K562 (cell line): ENCODE measurements at regions not wholly inside any gene's neighbourhood (a gene's known extent, or its start where the extent isn't known, plus 50 kb on each side); places are given as distances from the start of the nearest gene placed in this dataset.

Source experiments
- HSF4 ChIP-seq: fragments of 250-450 bp; sonication (Bioruptor Pico); IDR thresholded peaks from 2 replicates; pipeline ENCODE4 v2.1.2; 2022; ENCODE audit warnings: mild to moderate bottlenecking, moderate library complexity, borderline replicate concordance
- MIER1 ChIP-seq: fragments of 450-650 bp; IDR thresholded peaks from 2 replicates; pipeline ENCODE4 v1.6.1; 2016; ENCODE audit warnings: antibody characterized with exemption, mild to moderate bottlenecking, low read depth
- POLR2H ChIP-seq: IDR thresholded peaks from 2 replicates; pipeline ENCODE4 v1.6.1; 2016; ENCODE audit warnings: missing genetic modification characterization, low read depth, mild to moderate bottlenecking, control low read depth, missing compliant biosample characterization, moderate library complexity
- SMAD1 ChIP-seq: fragments of 150-350 bp; IDR thresholded peaks from 2 replicates; pipeline ENCODE4 v1.6.1; 2014; ENCODE audit warnings: low read length, low read depth; ENCODE audit not compliant: partially characterized antibody
- ZFP36 ChIP-seq: fragments of 150-350 bp; IDR thresholded peaks from 2 replicates; pipeline ENCODE4 v1.6.1; 2018; ENCODE audit warnings: low read length, low read depth; ENCODE audit not compliant: partially characterized antibody
- ZNF165 ChIP-seq: fragments of 250-450 bp; sonication (Bioruptor Pico); IDR thresholded peaks from 2 replicates; pipeline ENCODE4 v1.4.0; 2020; ENCODE audit warnings: borderline replicate concordance
- ZNF239 ChIP-seq: fragments of 250-450 bp; sonication (Bioruptor Pico); IDR thresholded peaks from 2 replicates; pipeline ENCODE4 v1.4.0; 2020; ENCODE audit warnings: mild to moderate bottlenecking
- ZNF436 ChIP-seq: fragments of 250-450, 450-650 bp; sonication (Bioruptor Pico); formaldehyde crosslinking; IDR thresholded peaks from 2 replicates; pipeline ENCODE4 v1.7.0; 2020; ENCODE audit warnings: mild to moderate bottlenecking
- TF ChIP-seq, protein P1 (sequence below), 2 experiments: fragments of 450-650 bp; IDR thresholded peaks; 2 replicates each; pipeline ENCODE4 v1.6.1; 2016; ENCODE audit warnings: mild to moderate bottlenecking in 2 of 2, borderline replicate concordance in 1 of 2, low read depth in 1 of 2, moderate library complexity in 1 of 2
- TF ChIP-seq, protein P2 (sequence below), 3 experiments: fragments of 200-800 bp in 1 of 3; fragments of 250-450 bp in 1 of 3; fragments of 450-650 bp in 1 of 3; sonication (Bioruptor Pico) in 1 of 3; sonication (Bioruptor generic) in 1 of 3; formaldehyde crosslinking in 1 of 3; IDR thresholded peaks; 2 replicates each; pipeline versions ENCODE4 v1.6.1 to v1.8.0; 2016 to 2022; ENCODE audit warnings: mild to moderate bottlenecking in 2 of 3, missing genetic modification characterization in 2 of 3, missing compliant biosample characterization in 1 of 3, moderate library complexity in 1 of 3

DNA sequence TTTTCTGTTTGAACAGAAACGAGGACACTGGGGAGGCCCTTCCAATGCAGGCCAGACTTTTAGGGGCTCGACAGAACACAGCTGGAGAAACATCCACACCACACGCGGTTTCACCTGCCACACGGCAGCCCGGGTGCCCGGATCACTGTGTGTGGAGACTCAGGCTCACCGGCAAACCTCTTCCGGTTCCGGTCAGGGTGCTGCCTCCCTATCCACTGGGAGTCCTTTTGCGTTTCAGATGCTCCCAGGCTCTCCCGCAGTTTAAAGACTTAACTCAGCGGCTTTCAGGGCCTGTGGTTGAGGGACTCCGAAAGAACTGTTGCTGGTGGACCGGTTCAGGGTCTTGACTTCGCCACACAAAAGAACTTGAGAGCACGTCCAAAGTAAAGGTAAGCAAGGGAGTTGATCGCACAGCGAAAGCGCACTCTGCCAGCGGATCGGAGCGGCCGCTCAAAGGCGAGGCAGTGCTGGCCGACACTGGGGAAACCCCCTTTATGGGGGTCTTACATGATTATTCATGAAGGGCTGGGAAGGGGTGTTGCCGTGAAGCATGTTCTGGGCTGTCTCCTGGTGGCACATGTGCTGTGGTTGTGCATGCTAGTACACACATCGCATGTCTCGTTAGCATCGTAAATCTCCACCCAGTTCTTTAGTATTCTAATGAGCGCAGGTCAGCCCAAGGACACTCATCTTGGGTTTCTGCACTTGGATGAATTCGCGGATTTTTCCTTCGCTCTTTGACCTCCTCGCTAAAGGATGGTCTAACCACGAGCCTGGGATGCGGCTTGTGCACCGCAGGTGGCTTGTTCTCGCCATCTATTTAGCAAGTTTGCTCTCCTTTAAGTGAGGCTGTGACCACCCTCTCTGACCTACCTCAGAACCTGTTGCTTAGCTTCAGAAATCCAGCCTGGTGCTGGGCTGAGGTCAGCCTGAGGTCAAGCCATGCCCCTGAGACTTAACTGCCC, 180.3 kb downstream of the CDH26 start (continued):
- TF ChIP-seq, protein P1, sequence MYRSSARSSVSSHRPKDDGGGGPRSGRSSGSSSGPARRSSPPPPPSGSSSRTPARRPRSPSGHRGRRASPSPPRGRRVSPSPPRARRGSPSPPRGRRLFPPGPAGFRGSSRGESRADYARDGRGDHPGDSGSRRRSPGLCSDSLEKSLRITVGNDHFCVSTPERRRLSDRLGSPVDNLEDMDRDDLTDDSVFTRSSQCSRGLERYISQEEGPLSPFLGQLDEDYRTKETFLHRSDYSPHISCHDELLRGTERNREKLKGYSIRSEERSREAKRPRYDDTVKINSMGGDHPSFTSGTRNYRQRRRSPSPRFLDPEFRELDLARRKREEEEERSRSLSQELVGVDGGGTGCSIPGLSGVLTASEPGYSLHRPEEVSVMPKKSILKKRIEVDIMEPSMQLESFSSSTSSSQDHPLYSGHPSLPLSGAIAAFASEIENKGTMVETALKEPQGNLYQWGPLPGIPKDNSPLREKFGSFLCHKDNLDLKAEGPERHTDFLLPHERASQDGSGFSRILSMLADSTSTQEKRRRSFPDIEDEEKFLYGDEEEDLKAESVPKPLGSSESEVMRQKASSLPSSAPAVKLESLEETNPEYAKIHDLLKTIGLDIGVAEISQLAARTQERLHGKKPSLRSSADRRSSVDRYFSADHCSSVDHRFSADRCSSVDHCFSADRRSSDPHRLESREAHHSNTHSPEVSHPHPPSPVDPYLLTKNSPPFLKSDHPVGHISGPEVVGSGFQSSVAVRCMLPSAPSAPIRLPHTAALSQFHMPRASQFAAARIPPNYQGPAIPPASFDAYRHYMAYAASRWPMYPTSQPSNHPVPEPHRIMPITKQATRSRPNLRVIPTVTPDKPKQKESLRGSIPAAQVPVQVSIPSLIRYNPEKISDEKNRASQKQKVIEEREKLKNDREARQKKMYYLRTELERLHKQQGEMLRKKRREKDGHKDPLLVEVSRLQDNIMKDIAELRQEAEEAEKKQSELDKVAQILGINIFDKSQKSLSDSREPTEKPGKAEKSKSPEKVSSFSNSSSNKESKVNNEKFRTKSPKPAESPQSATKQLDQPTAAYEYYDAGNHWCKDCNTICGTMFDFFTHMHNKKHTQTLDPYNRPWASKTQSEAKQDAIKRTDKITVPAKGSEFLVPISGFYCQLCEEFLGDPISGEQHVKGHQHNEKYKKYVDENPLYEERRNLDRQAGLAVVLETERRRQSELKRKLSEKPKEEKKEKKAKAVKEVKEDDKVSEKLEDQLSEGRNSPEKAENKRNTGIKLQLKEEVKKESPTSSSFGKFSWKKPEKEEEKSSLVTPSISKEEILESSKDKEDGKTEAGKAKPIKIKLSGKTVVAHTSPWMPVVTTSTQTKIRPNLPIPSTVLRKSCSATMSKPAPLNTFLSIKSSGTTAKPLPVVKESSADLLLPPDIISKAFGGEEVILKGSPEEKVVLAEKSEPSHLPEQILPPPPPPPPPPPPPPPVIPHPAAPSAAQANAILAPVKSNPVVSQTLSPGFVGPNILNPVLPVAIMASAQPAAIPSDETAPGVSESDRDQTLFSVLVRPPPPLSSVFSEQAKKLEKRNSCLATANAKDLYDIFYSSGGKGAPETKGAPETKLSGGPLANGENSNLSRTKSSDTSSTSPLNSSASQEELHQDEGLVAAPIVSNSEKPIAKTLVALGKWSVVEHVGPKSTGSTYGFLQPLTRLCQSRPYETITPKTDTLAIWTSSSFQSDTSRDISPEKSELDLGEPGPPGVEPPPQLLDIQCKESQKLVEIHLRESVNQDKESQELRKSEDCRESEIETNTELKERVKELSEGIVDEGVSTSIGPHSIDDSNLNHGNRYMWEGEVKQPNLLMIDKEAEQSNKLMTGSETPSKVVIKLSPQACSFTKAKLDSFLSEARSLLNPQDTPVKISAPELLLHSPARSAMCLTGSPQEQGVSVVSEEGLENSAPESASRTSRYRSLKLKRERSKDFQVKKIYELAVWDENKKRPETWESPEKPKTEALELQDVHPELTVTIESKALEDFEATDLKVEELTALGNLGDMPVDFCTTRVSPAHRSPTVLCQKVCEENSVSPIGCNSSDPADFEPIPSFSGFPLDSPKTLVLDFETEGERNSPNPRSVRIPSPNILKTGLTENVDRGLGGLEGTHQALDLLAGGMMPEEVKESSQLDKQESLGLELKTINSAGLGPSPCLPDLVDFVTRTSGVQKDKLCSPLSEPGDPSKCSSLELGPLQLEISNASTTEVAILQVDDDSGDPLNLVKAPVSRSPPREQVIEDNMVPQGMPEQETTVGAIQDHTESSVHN (IDR thresholded peaks at IDR 0.05; ENCODE audit: borderline replicate concordance in 1 of 2, low read depth in 1 of 2): no peak
- TF ChIP-seq ZNF436 (CRISPR knock-in tag): no peak
- no peak for TF ChIP-seq MIER1
- TF ChIP-seq ZFP36: no peak
- no peak for TF ChIP-seq HSF4
- no peak for TF ChIP-seq ZNF165 (CRISPR knock-in tag)
- TF ChIP-seq SMAD1: no peak
- TF ChIP-seq, protein P2, sequence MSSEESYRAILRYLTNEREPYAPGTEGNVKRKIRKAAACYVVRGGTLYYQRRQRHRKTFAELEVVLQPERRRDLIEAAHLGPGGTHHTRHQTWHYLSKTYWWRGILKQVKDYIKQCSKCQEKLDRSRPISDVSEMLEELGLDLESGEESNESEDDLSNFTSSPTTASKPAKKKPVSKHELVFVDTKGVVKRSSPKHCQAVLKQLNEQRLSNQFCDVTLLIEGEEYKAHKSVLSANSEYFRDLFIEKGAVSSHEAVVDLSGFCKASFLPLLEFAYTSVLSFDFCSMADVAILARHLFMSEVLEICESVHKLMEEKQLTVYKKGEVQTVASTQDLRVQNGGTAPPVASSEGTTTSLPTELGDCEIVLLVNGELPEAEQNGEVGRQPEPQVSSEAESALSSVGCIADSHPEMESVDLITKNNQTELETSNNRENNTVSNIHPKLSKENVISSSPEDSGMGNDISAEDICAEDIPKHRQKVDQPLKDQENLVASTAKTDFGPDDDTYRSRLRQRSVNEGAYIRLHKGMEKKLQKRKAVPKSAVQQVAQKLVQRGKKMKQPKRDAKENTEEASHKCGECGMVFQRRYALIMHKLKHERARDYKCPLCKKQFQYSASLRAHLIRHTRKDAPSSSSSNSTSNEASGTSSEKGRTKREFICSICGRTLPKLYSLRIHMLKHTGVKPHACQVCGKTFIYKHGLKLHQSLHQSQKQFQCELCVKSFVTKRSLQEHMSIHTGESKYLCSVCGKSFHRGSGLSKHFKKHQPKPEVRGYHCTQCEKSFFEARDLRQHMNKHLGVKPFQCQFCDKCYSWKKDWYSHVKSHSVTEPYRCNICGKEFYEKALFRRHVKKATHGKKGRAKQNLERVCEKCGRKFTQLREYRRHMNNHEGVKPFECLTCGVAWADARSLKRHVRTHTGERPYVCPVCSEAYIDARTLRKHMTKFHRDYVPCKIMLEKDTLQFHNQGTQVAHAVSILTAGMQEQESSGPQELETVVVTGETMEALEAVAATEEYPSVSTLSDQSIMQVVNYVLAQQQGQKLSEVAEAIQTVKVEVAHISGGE (CRISPR knock-in tag; IDR thresholded peaks at IDR 0.05): 0 out of 6 replicates have a peak, but pooled peaks of 1 of the 3 experiments have one; percentile 30
- no peak for TF ChIP-seq ZNF239 (CRISPR knock-in tag)
- TF ChIP-seq POLR2H (tag): no peak
